Middle frontal gyrus (tissue), 1 donor: ENCODE measurements at regions not wholly inside any gene's neighbourhood (a gene's known extent, or its start where the extent isn't known, plus 50 kb on each side); places are given as distances from the start of the nearest gene placed in this dataset.

ENCODE experiments used
- DNase-seq: peaks from one replicate; pipeline ENCODE4 v3.0.0-alpha.2; 2015; ENCODE audit warnings: low spot score; ENCODE audit errors: extremely low spot score

DNA sequence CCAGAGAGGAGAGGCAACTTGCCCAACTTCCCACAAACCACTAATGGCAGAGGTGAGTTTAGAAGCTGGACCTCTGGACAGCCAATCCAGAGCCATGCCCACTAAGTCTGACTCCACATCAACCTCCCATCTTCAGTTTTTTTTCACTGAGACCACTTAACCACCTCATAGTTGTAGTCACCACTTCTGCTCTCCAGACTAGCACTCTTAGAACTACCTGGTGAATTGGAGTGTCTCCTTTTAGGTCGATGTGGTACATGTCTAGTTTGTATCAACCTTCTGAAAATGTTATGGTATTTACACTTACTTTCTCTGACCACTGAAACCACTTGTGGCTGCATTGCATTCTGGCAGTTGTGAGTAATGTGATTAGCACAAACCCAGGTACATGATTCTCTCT lies 743.6 kb upstream of the FANCL start:
- DNase-seq = no peak

DNA sequence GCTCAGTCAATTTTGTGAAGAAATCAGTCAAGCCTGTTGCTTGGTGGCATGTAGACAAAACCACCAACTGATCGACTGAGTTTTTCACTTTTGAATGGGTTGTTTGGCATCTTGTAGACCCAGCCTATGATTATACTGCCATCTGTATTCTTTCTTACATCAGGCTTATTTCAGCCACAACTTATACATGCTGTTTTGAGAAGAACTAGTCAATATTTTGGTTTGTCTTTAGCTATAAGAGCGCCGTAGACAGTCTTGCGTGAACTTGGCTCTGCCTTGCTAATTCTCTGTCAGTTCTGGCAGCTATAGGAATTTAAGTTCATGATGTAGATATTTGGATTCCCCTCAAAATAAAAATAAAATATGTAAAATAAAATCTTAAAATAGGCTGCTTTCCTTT lies 742.0 kb upstream of the FANCL start:
- no peak for DNase-seq

DNA sequence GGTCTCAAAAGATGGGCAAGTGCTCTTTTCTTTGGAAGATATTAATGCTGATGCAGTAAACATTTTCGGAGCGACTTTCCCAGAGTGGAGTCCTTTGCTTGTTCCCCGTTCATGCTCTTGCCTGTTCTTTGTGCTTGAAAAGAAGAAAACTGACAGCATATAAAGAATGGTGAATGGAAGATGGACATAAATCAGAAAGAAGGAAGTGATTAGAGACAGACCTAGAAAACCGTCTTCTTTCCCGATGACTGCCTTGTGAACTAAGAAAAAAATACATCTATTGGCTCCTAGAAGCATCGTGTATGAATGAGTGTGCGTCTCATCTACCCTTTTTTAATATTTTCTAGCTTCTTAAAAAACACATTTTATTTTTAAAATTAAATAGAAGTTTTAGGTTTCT lies 740.1 kb upstream of the FANCL start:
- DNase-seq = no peak

DNA sequence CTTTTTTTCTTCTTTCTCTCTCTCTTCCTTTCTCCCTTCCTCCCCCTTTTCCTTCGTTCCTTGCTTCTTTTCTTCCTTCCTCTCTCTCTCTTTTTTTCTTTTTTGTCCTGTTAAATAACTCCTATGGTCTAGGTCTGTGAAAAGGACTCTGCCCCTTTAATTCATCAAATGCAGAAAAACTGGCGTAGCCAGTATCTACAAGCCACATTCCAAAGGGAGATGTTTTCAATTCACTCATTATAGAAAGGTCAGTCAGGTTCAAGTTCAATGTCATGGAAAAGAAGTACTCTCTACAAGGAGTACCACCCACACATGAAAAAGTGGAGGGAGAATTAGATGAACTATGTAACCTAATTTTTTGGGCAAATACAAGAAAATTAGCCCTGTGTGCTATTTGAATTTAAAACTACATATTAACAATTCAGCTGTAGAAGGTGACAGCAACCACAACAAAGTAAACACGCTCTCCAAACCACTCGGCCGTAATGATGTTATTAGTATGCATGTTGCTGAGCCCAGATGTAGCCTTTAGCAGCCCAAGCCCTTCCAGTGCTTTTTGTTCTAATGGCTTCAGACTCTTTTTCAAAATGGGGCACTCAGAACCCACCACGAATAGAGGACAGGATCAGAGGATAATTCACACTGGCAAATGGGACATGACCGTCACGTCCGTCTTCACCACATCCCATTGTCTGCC lies 735.4 kb upstream of the FANCL start:
- no peak for DNase-seq

DNA sequence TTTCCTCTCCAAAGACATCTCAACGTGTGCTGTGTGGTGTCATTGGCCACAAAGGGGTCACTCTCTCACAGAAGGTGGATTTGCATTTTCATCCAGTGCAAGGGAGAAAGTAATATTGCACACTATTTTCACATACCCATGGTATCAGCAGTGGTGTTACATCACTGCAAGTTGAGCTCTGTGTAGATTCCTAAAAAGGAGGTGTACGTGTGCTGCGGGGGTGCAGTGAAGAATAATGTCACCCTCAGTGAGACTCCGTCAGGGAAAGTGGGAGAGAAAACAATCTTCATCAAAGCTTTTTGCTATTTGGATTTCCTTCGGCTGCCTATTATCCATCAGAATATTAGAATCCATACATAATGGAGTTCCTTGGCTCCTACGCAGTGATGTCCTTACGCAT lies 733.8 kb upstream of the FANCL start:
- DNase-seq = no peak

DNA sequence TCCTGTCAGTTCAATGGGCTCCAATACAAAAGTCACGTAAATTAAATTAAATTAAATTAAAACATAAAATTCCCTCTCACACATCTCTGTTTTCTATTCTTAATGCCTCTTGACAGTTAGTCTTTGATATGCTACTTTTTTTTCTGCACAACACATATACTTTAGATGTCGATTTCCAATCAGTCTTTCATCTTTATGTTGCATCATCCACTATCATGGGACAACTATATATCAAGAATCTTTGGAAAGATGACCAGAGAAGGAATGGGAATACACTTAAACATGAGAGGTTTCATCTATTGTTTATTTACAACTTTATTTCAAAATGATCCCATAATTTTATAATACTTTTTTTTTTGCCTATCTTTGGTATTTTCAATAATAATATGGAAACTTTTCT lies 733.3 kb upstream of the FANCL start:
- DNase-seq = no peak

DNA sequence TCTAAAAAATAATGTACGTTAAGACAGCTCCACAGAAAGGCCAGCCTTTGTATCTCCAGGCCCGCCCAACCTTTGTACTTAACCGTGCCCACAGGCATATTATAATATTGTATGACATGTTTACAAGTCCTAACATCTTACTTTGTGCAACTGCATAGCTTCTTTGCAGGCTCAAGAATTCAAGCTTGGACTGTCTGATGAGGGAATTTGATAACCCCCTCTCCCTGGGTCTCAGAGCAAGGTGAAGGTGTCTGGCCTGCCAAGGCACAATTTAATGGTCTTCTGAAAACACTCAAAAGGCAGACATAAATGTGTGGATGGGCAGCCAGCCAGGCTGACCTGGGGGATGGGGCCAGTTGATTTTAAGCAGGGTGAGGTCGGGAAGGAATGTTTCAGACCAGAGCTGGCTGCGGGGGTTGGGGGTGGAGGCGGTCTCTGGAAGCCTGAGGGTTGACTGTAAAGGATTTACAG lies 732.7 kb upstream of the FANCL start:
- DNase-seq = no peak

DNA sequence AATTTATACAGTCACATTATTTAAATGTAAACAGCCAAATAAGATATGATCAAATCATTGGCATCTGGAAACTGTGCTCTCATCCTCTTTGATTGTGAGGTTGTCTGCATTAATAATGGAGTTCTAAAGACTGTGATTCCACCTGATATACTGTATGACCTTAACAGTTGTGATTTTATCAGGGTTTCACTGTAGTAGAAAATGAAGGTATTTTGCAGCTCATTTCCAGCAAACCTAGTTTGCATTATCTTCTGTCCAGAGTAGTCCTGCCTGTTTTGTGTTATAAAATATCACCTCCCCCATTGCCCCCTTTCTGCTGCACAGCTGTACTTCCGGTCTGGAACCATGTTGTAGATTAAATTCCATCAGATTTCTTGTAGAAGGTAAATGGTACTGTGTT lies 731.6 kb upstream of the FANCL start:
- DNase-seq = no peak

DNA sequence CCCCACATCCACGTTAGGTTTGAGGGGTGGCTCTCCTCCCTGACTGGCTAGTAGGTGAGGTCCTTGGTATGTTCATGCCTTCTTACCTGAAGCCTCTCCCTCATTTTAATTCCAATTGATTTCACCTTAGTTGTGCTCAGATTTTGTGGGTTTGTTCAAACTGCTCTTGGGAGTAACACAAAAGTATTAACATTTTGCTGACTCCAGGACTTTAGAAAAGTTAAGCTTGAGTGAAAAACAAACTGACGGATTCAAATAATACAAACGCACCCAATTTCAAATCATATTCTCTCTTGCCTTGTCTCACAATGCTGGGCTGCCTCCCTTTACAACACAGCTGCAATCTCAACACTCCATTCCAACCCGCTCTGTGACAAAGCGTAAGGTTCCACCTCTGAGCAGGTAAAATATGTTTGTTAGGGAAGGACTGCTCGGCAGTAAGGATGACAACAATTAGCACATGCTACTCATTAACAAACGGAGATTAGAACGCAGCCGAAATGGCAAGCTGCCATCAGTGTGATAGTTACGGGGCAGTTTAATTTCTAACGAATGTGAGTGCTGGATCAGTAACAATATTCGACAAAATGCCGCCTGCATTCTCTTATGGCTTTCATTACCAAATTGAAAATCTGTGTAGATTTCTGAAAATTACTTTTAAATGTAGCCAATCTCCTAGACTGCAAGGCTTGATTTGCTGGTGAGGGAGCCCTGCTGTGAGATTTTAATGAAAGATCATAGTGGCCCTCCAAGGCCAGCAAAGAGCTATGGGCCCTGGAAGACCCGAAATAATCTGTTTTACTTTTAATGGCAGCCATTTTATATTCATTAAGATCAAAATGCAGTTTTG lies 730.6 kb upstream of the FANCL start:
- DNase-seq = no peak

DNA sequence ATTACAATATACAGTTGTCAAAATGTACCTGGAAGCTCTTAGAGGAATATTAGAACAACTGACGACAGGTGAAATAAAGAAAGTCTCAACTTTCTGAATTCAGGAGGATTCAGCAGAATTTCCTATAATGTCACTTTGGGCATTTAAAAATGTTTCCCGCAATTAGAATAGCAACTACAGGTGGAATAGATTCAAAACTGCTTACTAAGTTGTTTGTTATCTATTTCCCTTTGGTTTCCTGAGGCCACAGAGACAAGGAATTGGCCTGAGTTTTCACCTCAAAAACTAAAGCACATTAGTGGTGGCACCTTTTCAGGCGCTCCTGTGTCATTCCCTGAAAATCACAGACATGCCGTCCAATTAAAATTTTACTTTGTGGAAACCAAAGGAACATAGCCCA lies 729.2 kb upstream of the FANCL start:
- no peak for DNase-seq

DNA sequence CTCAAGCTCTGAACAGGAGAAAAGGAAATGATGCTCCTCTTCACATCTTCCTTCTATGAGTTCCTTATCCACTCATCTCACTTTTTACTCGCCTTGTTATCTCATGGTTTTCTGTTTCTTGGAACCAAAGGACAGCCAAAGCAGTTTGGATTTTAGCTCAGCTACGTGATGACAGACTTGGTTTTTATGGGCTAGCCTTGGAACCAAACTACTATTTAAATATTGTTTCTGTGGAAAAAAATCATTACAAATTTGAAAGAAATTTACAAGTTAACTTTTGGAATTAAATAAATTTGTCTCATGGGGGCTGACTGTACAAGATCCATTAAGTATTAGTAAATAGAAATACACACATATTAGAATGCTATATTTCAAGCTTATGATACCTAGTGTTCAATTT lies 727.8 kb upstream of the FANCL start:
- no peak for DNase-seq

DNA sequence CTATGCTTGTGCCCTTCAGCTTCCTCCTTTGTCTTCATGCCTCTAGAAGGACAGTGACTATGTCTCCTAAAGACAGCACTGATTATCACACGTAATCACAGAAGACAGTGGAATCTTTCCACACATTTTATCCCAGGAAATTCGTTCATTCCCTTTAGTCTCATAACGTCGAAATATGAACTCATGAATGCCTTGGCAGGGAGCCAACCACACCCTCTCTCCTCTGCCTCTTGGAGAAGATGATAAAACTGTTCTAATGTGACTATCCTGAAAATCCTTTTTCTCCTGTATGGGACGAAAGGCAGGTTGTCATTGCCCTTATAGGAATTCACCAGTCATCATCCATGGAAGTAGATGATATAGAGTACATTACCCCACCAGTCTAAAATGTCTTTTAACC lies 726.6 kb upstream of the FANCL start:
- DNase-seq = no peak

DNA sequence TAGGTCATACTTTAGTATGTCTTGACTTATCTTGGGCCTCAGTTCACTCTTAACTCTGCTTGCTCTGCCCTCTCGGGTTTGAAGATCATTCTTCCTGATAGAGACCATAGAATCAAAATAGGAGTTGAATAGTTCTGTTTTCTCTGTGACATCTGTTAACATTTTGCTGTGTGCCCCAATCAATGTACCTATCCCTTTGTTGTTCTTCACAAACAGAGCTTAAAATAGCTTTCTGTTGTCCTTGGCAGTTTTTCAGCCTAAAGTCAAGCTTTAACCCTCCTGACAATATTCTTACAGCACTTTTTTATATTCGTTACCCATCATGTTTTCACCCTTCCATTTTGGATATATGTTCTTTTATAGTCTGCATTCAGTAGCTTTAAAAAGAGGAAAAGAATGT lies 724.5 kb upstream of the FANCL start:
- no peak for DNase-seq

DNA sequence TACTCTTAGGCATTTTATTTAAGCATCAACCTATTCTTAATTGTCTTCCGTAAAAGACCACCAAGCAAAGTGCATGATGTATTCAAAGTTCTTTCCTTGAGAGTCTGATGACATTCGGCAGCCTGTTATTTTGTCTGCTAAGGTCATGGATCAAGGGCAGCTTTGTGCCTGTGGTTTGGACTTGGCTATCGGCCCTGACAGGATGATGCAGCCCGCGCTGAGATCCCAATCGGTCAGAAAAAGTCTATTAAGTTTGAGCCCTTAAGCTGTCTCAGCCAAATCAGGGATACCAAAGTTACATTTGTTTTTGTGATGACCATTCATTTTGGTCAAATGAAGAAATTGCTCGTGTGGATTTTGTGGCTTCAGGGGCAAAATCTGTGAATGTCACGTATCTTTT lies 718.9 kb upstream of the FANCL start:
- DNase-seq = no peak

DNA sequence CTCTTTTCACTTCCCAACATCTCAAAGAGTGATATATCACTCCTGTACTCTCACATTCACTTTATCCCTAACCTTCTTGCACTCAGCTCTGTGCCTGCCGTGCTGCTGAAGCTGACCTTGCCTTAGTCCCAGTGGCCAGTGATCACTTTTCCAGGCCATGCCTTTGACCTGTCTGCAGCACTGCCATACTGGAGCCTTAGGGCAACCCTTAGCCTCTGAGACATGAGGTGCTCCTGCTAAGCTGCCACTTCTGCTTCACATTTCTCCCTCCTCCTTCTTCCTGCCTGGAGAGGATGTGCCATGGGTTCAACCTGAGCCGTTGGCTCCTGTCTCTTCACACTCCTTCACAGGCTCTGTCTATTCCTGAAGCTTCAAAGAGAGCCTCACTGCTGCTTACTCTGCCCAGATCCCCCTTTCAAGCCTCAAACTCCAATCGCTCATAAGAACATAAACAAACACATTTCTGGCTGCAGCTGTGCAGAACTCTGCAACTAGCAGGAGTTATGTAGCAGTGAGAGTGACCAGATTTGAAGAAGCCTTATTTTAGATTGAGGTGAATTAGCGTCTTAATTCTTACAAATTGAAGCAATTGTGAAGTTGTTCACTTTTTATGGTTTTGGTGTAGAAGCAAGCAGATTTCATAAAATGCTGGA lies 716.2 kb upstream of the FANCL start:
- no peak for DNase-seq

DNA sequence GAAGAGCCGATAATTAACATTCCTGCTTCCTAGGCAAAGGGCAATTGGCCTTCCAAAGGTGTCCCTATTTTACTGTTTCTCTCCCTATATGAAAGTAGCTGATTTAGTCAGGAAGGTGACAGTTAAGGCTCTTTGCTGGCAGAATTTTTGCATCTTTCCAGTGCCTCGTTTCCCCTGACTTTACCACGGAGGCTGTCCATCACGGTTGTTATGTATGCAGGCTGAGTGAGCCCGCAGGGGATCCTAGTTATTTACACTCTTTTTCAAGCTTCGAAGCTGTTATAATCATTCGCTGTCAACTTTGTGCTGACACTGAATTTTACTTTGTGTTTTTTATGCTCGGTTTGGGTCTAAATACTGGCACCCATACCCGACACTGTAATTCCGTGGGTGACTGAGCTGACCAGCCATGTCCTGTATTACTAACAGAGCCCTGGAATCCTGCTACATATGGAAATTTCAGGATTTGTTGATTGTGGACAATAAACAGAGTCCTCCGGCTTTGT lies 713.8 kb upstream of the FANCL start:
- no peak for DNase-seq

DNA sequence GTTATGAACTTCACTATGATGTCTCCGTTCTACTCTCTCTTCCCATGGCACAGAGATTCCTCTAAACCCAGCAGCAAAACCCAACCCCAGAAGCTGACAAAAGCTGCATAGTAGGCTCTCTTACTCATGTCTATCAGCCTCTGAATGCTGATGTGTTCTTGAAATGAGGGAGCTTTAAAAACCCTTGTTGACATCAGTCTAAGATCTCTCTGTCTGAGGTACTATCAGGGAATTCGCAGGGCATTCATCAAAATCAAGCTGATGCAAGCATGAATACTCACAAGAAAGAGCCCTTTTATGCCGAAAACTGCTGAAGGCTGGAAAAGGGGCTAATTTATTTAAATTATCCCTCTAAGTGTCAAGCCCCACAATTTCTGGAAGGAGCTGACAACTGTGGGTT lies 710.6 kb upstream of the FANCL start:
- no peak for DNase-seq

DNA sequence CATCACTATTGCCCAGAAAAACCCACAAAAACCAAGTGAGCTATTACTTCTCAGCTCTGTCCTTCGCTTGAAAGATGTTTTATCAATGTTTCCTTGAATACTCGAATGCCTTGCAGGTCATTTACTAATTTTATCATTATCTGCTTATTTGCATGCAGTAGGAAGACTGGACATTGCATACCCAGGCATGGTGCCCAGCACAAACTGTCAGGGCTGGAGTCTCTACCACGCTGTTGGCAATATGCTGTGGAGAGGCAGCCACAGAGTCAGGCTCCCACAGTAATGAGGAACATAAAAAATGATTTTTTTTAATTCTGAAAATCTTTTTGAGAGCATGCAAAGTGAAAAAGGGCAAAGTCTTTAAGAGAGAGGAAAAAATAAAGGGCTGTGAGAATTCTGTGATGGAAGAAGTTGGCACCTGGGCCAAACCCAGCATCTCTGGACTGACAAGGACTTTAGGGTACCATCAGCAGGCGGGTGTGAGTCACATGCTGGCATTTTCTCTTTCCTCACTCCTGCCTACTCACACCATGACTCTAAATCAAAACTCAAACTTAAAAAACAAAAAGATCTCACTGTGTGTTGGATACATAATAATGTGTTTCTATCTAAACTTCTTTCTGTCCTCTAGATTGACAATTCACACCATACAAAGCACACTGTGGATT lies 709.8 kb upstream of the FANCL start:
- no peak for DNase-seq

DNA sequence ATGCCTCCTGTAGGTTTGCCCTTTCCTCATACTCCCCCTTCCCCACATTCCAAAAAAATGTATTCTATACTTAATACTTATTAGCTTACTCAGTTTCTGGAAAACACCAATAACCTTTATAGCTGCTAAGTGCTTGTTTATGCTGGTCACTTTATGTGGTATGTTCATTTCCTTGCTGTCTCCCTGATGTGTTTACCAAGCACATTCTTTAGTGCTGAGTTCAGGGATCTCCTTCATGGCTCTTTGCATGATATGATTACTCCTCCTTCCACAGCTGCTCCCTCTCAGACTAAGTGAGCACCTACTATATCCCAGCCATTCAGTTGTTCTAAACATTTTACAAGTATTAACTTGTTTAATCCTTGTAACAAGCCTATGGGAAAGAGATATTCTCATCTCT lies 698.3 kb upstream of the FANCL start:
- no peak for DNase-seq

DNA sequence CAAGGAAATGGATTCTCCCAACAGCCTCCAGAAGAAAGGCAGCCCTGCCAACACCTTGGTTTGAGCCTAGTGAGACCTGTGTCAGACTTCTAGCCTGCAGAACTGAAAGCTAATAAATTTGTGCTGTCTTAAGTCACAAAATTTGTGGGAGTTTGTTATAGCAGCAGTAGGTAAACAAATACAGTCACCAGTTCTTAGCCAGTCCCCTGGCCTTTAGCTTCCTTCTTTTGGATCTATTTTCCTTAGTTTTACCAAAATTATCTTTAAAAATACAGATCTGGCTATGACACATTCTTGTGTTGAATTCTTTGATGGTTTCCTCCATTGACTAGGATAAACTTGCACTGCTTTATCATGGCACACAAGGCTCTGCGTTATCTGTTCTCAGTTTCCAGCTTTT lies 697.9 kb upstream of the FANCL start:
- DNase-seq = no peak

DNA sequence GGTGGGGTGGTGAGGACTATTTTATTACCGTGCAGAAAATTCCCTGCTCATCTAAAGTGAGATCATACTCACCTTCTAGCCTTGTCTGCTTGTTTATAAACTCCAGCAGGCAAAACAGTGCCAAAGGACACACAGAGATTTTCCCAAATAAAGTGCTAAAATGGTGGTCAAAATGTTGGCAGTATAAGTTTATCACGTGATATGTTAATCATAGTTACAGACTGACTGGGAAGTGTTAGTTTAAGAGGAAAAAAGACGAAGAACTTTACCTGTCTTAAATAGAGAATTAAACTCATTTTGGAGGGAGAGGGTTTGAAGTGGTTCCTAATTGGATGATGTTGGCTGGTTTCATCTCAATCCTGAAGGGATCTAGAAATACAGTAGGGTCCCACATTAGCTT lies 691.7 kb upstream of the FANCL start:
- no peak for DNase-seq

DNA sequence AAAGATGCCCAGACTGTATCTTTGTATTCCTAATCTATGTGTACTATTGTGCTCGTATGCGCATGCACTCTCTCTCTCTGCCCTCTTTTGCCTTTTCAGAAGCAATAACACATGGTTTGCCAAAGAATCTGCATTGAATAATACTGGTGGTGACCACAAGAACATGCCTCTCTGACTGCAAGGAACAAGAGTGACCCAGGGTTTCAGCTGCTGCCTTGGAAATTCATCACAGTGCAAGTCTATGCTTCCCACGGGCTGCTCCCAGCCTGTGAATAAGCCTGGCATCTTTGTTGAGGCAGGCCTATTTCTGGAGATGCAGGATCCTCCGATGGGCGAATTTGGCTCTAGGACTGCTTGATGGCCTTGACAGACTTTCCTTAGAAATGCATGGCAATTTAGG lies 689.4 kb upstream of the FANCL start:
- DNase-seq = no peak
